Fibroblast of lung (primary cell): ENCODE measurements at regions not wholly inside any gene's neighbourhood (a gene's known extent, or its start where the extent isn't known, plus 50 kb on each side); places are given as distances from the start of the nearest gene placed in this dataset.
A peak's percentile ranks its signal among the peaks of the same experiment; 100 is the strongest.

Experiments
- DNase-seq, 2 donors: peaks; one replicate each; pipeline versions ENCODE4 v3.0.0 to v3.0.0-alpha.2; 2010; ENCODE audit warnings: low read depth in 2 of 2
- H2AFZ ChIP-seq: 2 replicates; pipeline ENCODE4 v1.5.1; 2012; ENCODE audit warnings: low read length, control low read depth, inconsistent platforms
- H3K27ac ChIP-seq: 2 replicates; pipeline ENCODE4 v1.5.1; 2011; ENCODE audit warnings: low read length, control low read depth; ENCODE audit not compliant: insufficient read depth
- H3K27me3 ChIP-seq: 2 replicates; pipeline ENCODE4 v1.5.1; 2011; ENCODE audit warnings: mild to moderate bottlenecking, low read length; ENCODE audit not compliant: control insufficient read depth, insufficient read depth
- H3K36me3 ChIP-seq: 2 replicates; pipeline ENCODE4 v1.5.1; 2011; ENCODE audit warnings: low read length; ENCODE audit not compliant: control insufficient read depth, insufficient read depth
- H3K4me1 ChIP-seq: 2 replicates; pipeline ENCODE4 v1.5.1; 2011; ENCODE audit warnings: low read length; ENCODE audit not compliant: control insufficient read depth, insufficient read depth; ENCODE audit errors: extremely low read depth
- H3K4me2 ChIP-seq: 2 replicates; pipeline ENCODE4 v1.5.1; 2011; ENCODE audit warnings: low read length, control low read depth; ENCODE audit not compliant: insufficient read depth; ENCODE audit errors: extremely low read depth
- H3K4me3 ChIP-seq, 4 experiments: fragments of 200-600 bp in 1 of 4; sonication (generic) in 1 of 4; replicated peaks in 1 of 4; 2 replicates each; pipeline ENCODE4 v1.5.1; 2011 to 2016; ENCODE audit warnings: low read length in 4 of 4, low read depth in 3 of 4, mild to moderate bottlenecking in 3 of 4, control low read depth in 2 of 4, inconsistent platforms in 1 of 4, mixed read lengths in 1 of 4; ENCODE audit not compliant: insufficient read depth in 1 of 4; ENCODE audit errors: control extremely low read depth in 1 of 4
- H3K79me2 ChIP-seq: 2 replicates; pipeline ENCODE4 v1.5.1; 2012; ENCODE audit warnings: mild to moderate bottlenecking, low read length, inconsistent platforms; ENCODE audit not compliant: control insufficient read depth, insufficient read depth
- H3K9ac ChIP-seq: 2 replicates; pipeline ENCODE4 v1.5.1; 2011; ENCODE audit warnings: mild to moderate bottlenecking, low read length, control low read depth; ENCODE audit not compliant: insufficient read depth
- H3K9me3 ChIP-seq: 2 replicates; pipeline ENCODE4 v1.5.1; 2012; ENCODE audit warnings: low read depth, low read length; ENCODE audit not compliant: control insufficient read depth, insufficient read depth
- H4K20me1 ChIP-seq: 2 replicates; pipeline ENCODE4 v1.5.1; 2011; ENCODE audit warnings: low read length; ENCODE audit not compliant: control insufficient read depth, insufficient read depth; ENCODE audit errors: extremely low read depth
- EZH2 ChIP-seq: IDR thresholded peaks from 2 replicates; pipeline ENCODE4 v1.5.1; 2012; ENCODE audit warnings: low read length, control low read depth, mild to moderate bottlenecking; ENCODE audit errors: missing control alignments
- TF ChIP-seq, protein P1 (sequence below), 2 donors: IDR thresholded peaks in 1 of 2; conservative IDR thresholded peaks in 1 of 2; 1 replicate in 1 of 2; 2 replicates in 1 of 2; pipeline ENCODE4 v1.5.1; 2011 to 2012; ENCODE audit warnings: low read length in 2 of 2, control low read depth in 1 of 2, inconsistent platforms in 1 of 2, low read depth in 1 of 2, mild to moderate bottlenecking in 1 of 2

DNA sequence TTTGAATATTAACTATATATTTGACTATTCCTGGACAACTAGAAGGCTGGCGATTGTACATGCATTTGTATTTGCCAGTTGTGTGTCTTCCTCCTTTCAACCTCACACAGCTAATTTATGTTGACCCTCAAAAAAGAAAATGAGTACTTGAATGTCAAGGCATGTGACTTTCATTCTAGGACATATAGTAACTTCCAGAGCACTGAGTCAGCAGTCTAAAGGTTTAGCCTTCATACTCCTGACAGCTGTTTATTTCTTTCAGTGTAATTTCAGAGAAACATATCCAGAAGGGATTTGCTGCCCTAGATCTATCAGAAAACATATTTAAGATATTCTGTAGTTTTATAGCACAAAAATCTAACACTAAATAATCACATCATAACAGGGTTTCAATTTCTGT is 74.6 kb upstream of the GOLGA8J start:
- DNase-seq: peak in 1 of 2 donors; percentile 3
- no peaks in the 10 kb centered on the region for H4K20me1 ChIP-seq
- H3K4me3 ChIP-seq: no peak overlapping the region
- H3K9me3 ChIP-seq: no peaks in the 10 kb centered on the region
- TF ChIP-seq, protein P1, sequence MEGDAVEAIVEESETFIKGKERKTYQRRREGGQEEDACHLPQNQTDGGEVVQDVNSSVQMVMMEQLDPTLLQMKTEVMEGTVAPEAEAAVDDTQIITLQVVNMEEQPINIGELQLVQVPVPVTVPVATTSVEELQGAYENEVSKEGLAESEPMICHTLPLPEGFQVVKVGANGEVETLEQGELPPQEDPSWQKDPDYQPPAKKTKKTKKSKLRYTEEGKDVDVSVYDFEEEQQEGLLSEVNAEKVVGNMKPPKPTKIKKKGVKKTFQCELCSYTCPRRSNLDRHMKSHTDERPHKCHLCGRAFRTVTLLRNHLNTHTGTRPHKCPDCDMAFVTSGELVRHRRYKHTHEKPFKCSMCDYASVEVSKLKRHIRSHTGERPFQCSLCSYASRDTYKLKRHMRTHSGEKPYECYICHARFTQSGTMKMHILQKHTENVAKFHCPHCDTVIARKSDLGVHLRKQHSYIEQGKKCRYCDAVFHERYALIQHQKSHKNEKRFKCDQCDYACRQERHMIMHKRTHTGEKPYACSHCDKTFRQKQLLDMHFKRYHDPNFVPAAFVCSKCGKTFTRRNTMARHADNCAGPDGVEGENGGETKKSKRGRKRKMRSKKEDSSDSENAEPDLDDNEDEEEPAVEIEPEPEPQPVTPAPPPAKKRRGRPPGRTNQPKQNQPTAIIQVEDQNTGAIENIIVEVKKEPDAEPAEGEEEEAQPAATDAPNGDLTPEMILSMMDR (conservative IDR thresholded peaks at IDR 0.05 in 1 of 2, IDR thresholded peaks at IDR 0.05 in 1 of 2; ENCODE audit: low read depth in 1 of 2, low read length in 2 of 2): no peak
- TF ChIP-seq EZH2: no peak
- no peak overlapping the region for H3K4me2 ChIP-seq
- no peak overlapping the region for H3K27ac ChIP-seq
- H3K9ac ChIP-seq: no peak overlapping the region
- H3K4me1 ChIP-seq: no peaks in the 10 kb centered on the region
- H2AFZ ChIP-seq: no peak overlapping the region
- no peaks in the 10 kb centered on the region for H3K79me2 ChIP-seq
- H3K36me3 ChIP-seq: no peaks in the 10 kb centered on the region
- peaks cover 2% of the 10 kb centered on the region for H3K27me3 ChIP-seq

DNA sequence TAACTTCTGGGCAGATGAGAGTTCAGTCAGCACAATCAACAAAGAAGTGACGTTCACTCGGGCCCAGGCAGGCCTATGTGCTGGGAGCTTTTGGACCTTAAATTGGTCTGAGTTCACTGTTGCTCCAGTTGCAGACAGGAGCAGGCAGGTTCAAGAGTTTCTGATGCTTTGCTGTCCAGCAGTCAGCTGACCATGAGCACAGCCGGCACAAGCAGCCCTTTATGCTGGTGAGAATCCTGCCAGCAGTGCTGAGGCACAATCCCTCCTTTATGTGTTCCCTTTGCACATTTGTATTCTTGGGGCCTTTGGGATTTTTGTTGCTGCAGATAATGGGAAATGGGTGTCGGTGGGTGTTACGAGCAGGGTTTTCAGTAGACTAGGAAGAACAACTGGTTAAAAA is 81.2 kb upstream of the GOLGA8J start:
- no peak overlapping the region for H2AFZ ChIP-seq
- DNase-seq: no peak
- no peaks in the 10 kb centered on the region for H4K20me1 ChIP-seq
- no peaks in the 10 kb centered on the region for H3K79me2 ChIP-seq
- H3K36me3 ChIP-seq: no peaks in the 10 kb centered on the region
- H3K4me1 ChIP-seq: no peaks in the 10 kb centered on the region
- no peak overlapping the region for H3K4me3 ChIP-seq
- H3K27ac ChIP-seq: no peak overlapping the region
- no peak overlapping the region for H3K4me2 ChIP-seq
- TF ChIP-seq, protein P1 (conservative IDR thresholded peaks at IDR 0.05 in 1 of 2, IDR thresholded peaks at IDR 0.05 in 1 of 2; ENCODE audit: low read depth in 1 of 2, low read length in 2 of 2): no peak
- TF ChIP-seq EZH2: no peak
- no peak overlapping the region for H3K9ac ChIP-seq
- H3K27me3 ChIP-seq: peaks cover 2% of the 10 kb centered on the region
- no peaks in the 10 kb centered on the region for H3K9me3 ChIP-seq

DNA sequence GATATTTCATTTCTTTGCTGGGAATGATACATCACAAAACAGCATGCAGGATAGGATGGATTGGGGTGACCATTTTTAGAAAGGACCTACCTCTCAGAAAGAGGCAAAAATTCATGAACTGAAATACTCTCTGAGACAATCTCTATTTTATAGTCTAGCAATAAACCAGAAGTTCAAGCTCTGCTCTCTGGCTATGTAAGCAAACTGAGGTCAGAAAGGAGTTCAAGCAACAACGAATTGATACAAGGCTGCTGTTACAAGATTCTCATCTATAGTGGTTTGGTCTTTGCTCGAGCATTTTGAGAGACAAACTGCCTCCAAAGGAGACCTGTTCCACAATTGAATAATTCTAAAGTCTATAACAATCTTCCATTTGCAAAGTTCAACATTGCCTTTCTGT is 84.7 kb upstream of the GOLGA8J start:
- no peak overlapping the region for H3K27ac ChIP-seq
- H4K20me1 ChIP-seq: no peaks in the 10 kb centered on the region
- no peaks in the 10 kb centered on the region for H3K4me1 ChIP-seq
- H3K9me3 ChIP-seq: no peaks in the 10 kb centered on the region
- TF ChIP-seq EZH2: no peak
- TF ChIP-seq, protein P1 (conservative IDR thresholded peaks at IDR 0.05 in 1 of 2, IDR thresholded peaks at IDR 0.05 in 1 of 2; ENCODE audit: low read depth in 1 of 2, low read length in 2 of 2): no peak
- DNase-seq: no peak
- H3K36me3 ChIP-seq: no peaks in the 10 kb centered on the region
- H3K27me3 ChIP-seq: no peaks in the 10 kb centered on the region
- H3K9ac ChIP-seq: no peak overlapping the region
- H3K4me3 ChIP-seq: no peak overlapping the region
- H3K4me2 ChIP-seq: no peak overlapping the region
- H2AFZ ChIP-seq: no peak overlapping the region
- H3K79me2 ChIP-seq: no peaks in the 10 kb centered on the region
